Choroid plexus epithelial cell (primary cell): ENCODE measurements at regions not wholly inside any gene's neighbourhood (a gene's known extent, or its start where the extent isn't known, plus 50 kb on each side); places are given as distances from the start of the nearest gene placed in this dataset.

Experiments
- DNase-seq: peaks from one replicate; pipeline ENCODE4 v3.0.0-alpha.2; 2010; ENCODE audit warnings: low read depth
- H3K4me3 ChIP-seq: 2 replicates; pipeline ENCODE4 v1.5.1; 2011; ENCODE audit warnings: low read depth, mild to moderate bottlenecking, control low read depth, low read length, moderate library complexity
- CTCF ChIP-seq: conservative IDR thresholded peaks from 2 replicates; pipeline ENCODE4 v1.5.1; 2011; ENCODE audit warnings: low read depth, mild to moderate bottlenecking, control low read depth, inconsistent platforms, low read length, moderate library complexity

DNA sequence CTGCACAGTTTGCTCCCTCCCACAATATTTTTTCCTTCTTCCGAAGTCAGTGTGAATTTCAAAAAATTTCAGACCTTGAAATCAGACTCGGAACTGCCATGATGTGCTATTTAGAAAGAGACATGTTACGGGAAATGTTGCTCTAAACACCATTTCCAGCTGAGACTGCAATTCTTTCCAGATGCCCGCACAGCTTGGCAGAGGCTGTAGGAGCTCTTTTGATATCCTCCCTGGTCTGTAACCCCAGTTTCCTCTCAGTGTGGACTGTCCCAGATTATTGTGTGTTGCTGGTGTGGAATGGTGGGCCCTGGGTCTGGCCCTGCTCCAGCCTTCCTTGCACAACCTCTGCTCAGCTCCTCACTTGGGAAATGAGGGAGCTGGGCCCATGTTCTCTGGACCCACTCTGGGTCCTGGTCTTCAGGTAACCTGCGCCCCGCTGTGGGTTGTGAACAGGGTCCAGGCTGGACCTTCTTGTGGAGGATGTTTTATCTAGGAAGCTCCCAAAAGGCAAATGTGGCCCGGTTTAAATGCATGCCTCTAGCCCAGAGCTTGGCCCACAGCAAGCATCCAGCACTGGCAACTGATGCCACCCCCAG lies 172.8 kb upstream of the CXCL12 start:
- no peak for TF ChIP-seq CTCF
- peak; percentile 23 for DNase-seq

DNA sequence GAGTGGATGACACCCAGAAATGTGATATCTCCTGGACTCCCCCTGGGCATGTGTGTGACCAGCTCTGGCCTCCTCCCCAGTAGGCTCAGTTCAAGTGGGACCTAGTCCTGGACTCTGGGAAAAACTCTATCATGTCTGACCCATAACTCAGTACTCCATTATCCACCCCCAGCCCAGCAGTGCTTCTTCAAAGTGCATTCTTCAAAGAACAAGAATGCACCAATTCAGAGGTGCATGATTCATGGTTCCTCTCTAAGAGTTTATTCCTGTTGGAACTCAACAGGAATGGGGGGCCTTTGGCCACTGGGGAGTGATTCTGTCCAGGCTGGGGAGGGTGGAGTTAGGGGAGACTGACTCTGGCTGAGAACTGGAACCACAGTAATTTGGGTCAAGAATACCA lies 173.6 kb upstream of the CXCL12 start:
- no peak for TF ChIP-seq CTCF

More for the DNA sequence above, 172.8 kb upstream of the CXCL12 start:
- H3K4me3 ChIP-seq, result no peak overlapping the region

DNA sequence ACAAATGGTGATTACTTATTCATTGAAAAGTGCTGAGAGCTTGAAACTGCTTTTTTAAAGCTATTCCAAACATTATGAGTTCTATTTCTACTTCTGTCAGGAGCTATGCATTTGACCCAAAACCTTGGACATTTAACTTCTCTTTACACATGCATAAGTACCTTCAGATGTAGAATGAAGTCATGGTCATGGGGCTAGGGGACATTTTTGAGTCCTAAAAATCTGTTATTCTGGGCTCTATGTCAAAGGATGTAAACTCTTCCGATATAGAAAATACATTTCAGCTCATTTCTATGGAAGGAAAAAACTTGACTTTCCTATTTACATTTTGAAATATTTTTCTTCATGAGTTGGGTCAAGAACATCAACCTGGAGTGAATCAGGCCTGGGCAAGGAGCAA lies 179.5 kb upstream of the CXCL12 start:
- DNase-seq, result no peak
- no peak for TF ChIP-seq CTCF
- H3K4me3 ChIP-seq, result no peak overlapping the region

More for the DNA sequence above, 173.6 kb upstream of the CXCL12 start:
- DNase-seq, result peak; percentile 29
- no peak overlapping the region for H3K4me3 ChIP-seq

GRCh38 chr10:44564790-44565189 lies 179.9 kb upstream of the CXCL12 start:
- DNase-seq, result no peak
- no peak for TF ChIP-seq CTCF
- no peak overlapping the region for H3K4me3 ChIP-seq

DNA sequence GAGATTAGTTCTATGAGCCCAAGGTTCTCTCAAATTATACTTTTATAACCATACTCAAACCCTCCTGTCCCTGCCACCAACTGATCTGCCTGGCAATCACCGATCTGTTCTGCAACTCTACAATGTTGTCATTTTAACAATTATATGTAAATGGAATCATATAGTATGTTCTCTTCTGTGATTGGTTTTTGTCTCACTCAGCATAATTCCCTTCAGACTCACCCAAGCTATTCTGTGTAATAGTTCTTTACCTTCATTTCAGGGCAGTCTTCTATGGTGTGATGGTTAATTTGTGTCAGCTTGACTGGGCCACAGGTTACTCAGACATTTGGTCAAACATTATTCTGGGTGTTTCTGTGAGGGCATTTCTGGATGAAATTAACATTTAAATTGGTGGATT lies 181.9 kb upstream of the CXCL12 start:
- H3K4me3 ChIP-seq, result no peak overlapping the region
- TF ChIP-seq CTCF, result no peak
- DNase-seq, result no peak

GRCh38 chr10:44567471-44567870 lies 182.6 kb upstream of the CXCL12 start:
- H3K4me3 ChIP-seq, result no peak overlapping the region
- no peak for TF ChIP-seq CTCF
- peak; percentile 82 for DNase-seq
